ENCODE measurements at regions not wholly inside any gene's neighbourhood (a gene's known extent, or its start where the extent isn't known, plus 50 kb on each side); places are given as distances from the start of the nearest gene placed in this dataset.
"Not testable (repeated sequence)": the region's sequence is repeated elsewhere in the genome, so short reads cannot be mapped to it uniquely, and the experiment has no call there.

- DNase-seq (ENCODE audit: low read depth) = no peak
Observed at GRCh38 chr13:80082396-80083080, 258.4 kb downstream of the SPRY2 start.

- no peak for DNase-seq (ENCODE audit: low read depth)
Observed at GRCh38 chr13:80074811-80075210, 266.1 kb downstream of the SPRY2 start.

GRCh38 chr13:80074143-80074752 lies 266.7 kb downstream of the SPRY2 start:
- DNase-seq (ENCODE audit: low read depth) = no peak

GRCh38 chr13:80072231-80072630 lies 268.7 kb downstream of the SPRY2 start:
- DNase-seq (ENCODE audit: low read depth) = no peak

GRCh38 chr13:80070024-80070703 lies 270.8 kb downstream of the SPRY2 start:
- DNase-seq (ENCODE audit: low read depth) = no peak

- DNase-seq (ENCODE audit: low read depth) = no peak
Observed at GRCh38 chr13:80069374-80069773, 271.6 kb downstream of the SPRY2 start.

GRCh38 chr13:80065996-80066395 lies 274.9 kb downstream of the SPRY2 start:
- DNase-seq (ENCODE audit: low read depth) = no peak

- not testable (repeated sequence) for DNase-seq (ENCODE audit: low read depth)
Observed at GRCh38 chr13:80062416-80062815, 278.5 kb downstream of the SPRY2 start.

GRCh38 chr13:80059789-80060188 lies 281.1 kb downstream of the SPRY2 start:
- no peak for DNase-seq (ENCODE audit: low read depth)

GRCh38 chr13:80058626-80059025 lies 282.3 kb downstream of the SPRY2 start:
- no peak for DNase-seq (ENCODE audit: low read depth)

GRCh38 chr13:80055847-80056246 lies 285.1 kb downstream of the SPRY2 start:
- no peak for DNase-seq (ENCODE audit: low read depth)

- DNase-seq (ENCODE audit: low read depth) = no peak
Observed at GRCh38 chr13:80054806-80055205, 286.1 kb downstream of the SPRY2 start.

- no peak for DNase-seq (ENCODE audit: low read depth)
Observed at GRCh38 chr13:80052286-80052685, 288.6 kb downstream of the SPRY2 start.

- no peak for DNase-seq (ENCODE audit: low read depth)
Observed at GRCh38 chr13:80050252-80050651, 290.7 kb downstream of the SPRY2 start.

GRCh38 chr13:80048802-80049201 lies 292.1 kb downstream of the SPRY2 start:
- DNase-seq (ENCODE audit: low read depth) = peak; percentile 1

- no peak for DNase-seq (ENCODE audit: low read depth)
Observed at GRCh38 chr13:80048030-80048429, 292.9 kb downstream of the SPRY2 start.

- no peak for DNase-seq (ENCODE audit: low read depth)
Observed at GRCh38 chr13:80047406-80047805, 293.5 kb downstream of the SPRY2 start.

GRCh38 chr13:80040981-80041317 lies 300.0 kb downstream of the SPRY2 start:
- DNase-seq (ENCODE audit: low read depth) = no peak

- no peak for DNase-seq (ENCODE audit: low read depth)
Observed at GRCh38 chr13:80040196-80040980, 300.5 kb downstream of the SPRY2 start.

- DNase-seq (ENCODE audit: low read depth) = no peak
Observed at GRCh38 chr13:80039000-80039399, 301.9 kb downstream of the SPRY2 start.

- no peak for DNase-seq (ENCODE audit: low read depth)
Observed at GRCh38 chr13:80038371-80038770, 302.6 kb downstream of the SPRY2 start.

- no peak for DNase-seq (ENCODE audit: low read depth)
Observed at GRCh38 chr13:80037505-80037888, 303.4 kb downstream of the SPRY2 start.
